MM.1S (cell line): ENCODE measurements at regions not wholly inside any gene's neighbourhood (a gene's known extent, or its start where the extent isn't known, plus 50 kb on each side); places are given as distances from the start of the nearest gene placed in this dataset.

Experiments
- EZH2 ChIP-seq: fragments of 300-600 bp; sonication (generic); optimal IDR thresholded peaks from 2 replicates; pipeline ENCODE3; 2017; ENCODE audit warnings: low read depth, mild to moderate bottlenecking, antibody characterized with exemption, low read length, mixed read lengths
- TF ChIP-seq, protein P1 (sequence below): fragments of 300-600 bp; sonication (generic); IDR thresholded peaks from 2 replicates; pipeline ENCODE4 v1.5.1; 2016; ENCODE audit warnings: antibody characterized with exemption, low read length, mixed read lengths

DNA sequence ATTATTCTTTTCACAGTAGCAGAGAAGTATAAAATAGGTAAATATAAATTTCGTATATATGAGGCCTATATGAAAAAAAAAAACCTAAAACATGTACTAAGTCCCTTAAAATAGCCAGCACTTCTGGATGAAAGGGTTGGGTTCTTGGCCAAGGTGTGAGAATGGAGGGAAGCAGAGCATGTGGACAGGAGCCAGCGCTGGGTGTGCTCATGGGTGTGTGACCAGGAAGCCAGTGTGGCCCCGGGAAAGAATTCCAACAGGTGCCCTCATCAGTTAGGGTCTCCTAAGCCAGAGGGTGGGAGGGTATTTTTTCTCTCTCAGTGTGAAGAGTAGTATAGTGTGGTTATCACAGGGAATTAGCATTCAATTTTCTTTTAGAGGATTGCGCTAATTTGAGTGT is 401.9 kb upstream of the IGFBP3 start:
- TF ChIP-seq, protein P1, sequence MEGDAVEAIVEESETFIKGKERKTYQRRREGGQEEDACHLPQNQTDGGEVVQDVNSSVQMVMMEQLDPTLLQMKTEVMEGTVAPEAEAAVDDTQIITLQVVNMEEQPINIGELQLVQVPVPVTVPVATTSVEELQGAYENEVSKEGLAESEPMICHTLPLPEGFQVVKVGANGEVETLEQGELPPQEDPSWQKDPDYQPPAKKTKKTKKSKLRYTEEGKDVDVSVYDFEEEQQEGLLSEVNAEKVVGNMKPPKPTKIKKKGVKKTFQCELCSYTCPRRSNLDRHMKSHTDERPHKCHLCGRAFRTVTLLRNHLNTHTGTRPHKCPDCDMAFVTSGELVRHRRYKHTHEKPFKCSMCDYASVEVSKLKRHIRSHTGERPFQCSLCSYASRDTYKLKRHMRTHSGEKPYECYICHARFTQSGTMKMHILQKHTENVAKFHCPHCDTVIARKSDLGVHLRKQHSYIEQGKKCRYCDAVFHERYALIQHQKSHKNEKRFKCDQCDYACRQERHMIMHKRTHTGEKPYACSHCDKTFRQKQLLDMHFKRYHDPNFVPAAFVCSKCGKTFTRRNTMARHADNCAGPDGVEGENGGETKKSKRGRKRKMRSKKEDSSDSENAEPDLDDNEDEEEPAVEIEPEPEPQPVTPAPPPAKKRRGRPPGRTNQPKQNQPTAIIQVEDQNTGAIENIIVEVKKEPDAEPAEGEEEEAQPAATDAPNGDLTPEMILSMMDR: no peak
- no peak for TF ChIP-seq EZH2
